GM23338 (cell line): ENCODE measurements at regions not wholly inside any gene's neighbourhood (a gene's known extent, or its start where the extent isn't known, plus 50 kb on each side); places are given as distances from the start of the nearest gene placed in this dataset.

Experiments used
- POLR2AphosphoS5 ChIP-seq: IDR thresholded peaks from 2 replicates; pipeline ENCODE4 v1.6.1; 2016; ENCODE audit warnings: antibody characterized with exemption, low read depth
- TF ChIP-seq, protein P1 (sequence below): IDR thresholded peaks from one replicate; pipeline ENCODE4 v1.6.1; 2018; ENCODE audit warnings: antibody characterized with exemption; ENCODE audit not compliant: unreplicated experiment

DNA sequence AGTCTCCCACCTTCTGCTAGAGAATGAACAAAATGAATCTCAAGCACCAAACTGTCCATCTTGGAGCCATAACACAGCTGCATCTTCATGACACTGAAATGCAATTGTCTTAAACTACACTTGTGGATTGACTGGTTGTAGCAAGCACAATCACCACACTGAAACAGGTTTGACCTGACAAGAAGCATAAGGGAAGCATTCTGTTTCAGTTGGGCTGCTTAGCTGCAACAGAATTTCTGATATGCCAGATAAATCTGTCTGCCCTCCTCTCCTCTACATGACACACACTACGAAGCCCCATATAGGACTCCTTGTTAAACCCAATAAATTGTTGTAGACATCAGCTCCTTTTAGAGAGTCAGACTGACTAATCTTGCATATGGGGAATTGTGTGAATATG, 101.8 kb upstream of the NPY2R start:
- TF ChIP-seq, protein P1, sequence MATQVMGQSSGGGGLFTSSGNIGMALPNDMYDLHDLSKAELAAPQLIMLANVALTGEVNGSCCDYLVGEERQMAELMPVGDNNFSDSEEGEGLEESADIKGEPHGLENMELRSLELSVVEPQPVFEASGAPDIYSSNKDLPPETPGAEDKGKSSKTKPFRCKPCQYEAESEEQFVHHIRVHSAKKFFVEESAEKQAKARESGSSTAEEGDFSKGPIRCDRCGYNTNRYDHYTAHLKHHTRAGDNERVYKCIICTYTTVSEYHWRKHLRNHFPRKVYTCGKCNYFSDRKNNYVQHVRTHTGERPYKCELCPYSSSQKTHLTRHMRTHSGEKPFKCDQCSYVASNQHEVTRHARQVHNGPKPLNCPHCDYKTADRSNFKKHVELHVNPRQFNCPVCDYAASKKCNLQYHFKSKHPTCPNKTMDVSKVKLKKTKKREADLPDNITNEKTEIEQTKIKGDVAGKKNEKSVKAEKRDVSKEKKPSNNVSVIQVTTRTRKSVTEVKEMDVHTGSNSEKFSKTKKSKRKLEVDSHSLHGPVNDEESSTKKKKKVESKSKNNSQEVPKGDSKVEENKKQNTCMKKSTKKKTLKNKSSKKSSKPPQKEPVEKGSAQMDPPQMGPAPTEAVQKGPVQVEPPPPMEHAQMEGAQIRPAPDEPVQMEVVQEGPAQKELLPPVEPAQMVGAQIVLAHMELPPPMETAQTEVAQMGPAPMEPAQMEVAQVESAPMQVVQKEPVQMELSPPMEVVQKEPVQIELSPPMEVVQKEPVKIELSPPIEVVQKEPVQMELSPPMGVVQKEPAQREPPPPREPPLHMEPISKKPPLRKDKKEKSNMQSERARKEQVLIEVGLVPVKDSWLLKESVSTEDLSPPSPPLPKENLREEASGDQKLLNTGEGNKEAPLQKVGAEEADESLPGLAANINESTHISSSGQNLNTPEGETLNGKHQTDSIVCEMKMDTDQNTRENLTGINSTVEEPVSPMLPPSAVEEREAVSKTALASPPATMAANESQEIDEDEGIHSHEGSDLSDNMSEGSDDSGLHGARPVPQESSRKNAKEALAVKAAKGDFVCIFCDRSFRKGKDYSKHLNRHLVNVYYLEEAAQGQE: no peak
- no peak for TF ChIP-seq POLR2AphosphoS5
